PC-3 (cell line): ENCODE measurements at regions not wholly inside any gene's neighbourhood (a gene's known extent, or its start where the extent isn't known, plus 50 kb on each side); places are given as distances from the start of the nearest gene placed in this dataset.

Source experiments
- CTCF ChIP-seq: fragments of 300-600 bp; sonication (generic); conservative IDR thresholded peaks from 2 replicates; pipeline ENCODE4 v1.5.1; 2017; ENCODE audit warnings: antibody characterized with exemption, low read depth, mild to moderate bottlenecking, low read length
- EZH2 ChIP-seq: fragments of 300-600 bp; sonication (generic); IDR thresholded peaks from one replicate; pipeline ENCODE4 v1.6.1; 2017; ENCODE audit warnings: antibody characterized with exemption, mild to moderate bottlenecking, low read length; ENCODE audit not compliant: unreplicated experiment
- EZH2phosphoT487 ChIP-seq: fragments of 300-600 bp; sonication (generic); IDR thresholded peaks from 2 replicates; pipeline ENCODE4 v1.6.1; 2018; ENCODE audit warnings: mild to moderate bottlenecking, antibody characterized with exemption, low read length, borderline replicate concordance

GRCh38 chr2:2524348-2524941, 193.4 kb upstream of the MYT1L start:
- TF ChIP-seq CTCF (no peak), EZH2 (no peak), EZH2phosphoT487 (no peak)
